ENCODE measurements at regions not wholly inside any gene's neighbourhood (a gene's known extent, or its start where the extent isn't known, plus 50 kb on each side); places are given as distances from the start of the nearest gene placed in this dataset.
A peak's percentile ranks its signal among the peaks of the same experiment; 100 is the strongest.

DNA sequence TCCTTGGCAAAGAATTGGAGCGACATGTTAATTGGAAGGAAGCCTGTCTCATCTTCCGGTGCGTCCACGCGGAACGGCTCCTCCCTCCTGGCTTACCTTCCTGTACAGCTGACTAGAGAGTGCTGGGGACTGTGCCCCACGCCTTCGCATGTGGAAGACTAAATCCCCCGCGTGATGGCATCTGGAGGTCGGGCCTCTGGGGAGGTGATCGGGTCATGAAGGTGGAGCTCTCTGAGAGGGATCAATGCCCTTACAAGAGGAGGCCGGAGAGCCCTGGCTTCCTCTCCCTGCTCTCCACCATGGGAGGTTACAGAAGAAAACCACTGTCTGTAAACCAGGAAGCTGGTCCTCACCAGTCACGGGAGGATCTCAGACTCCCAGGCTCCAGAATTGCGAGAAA, 104.1 kb upstream of the OTOS start:
- Mint-ChIP-seq H3K36me3 (peaks cover 2% of the 10 kb centered on the region), H3K27ac (no peak overlapping the region), H3K27me3 (peaks cover 30 to 31% of the 10 kb centered on the region in 2 donors), H3K9me3 (no peaks in the 10 kb centered on the region), H3K4me3 (no peak overlapping the region), H3K4me1 (no peaks in the 10 kb centered on the region)
- Histone ChIP-seq H3K9me3 (no peaks in the 10 kb centered on the region), H3K36me3 (ENCODE audit: control insufficient read depth in 2 of 2, extremely low read depth in 1 of 2, insufficient read depth in 1 of 2, low read length in 1 of 2) (no peaks in the 10 kb centered on the region), H3K4me3 (ENCODE audit: control insufficient read depth in 1 of 2, extremely low read depth in 1 of 2, low read length in 1 of 2) (no peak overlapping the region), H3K27me3 (replicated peaks in 1 of 2; ENCODE audit: control insufficient read depth in 2 of 2, extremely low read depth in 1 of 2, insufficient read depth in 2 of 2, low read length in 1 of 2) (peaks cover 0 to 45% of the 10 kb centered on the region in 2 experiments), H3K4me1 (ENCODE audit: control insufficient read depth in 1 of 2, extremely low read depth in 1 of 2, insufficient read depth in 2 of 2, low read length in 2 of 2) (no peaks in the 10 kb centered on the region), H3K27ac (ENCODE audit: low read length) (no peak overlapping the region)
- ChIA-PET CTCF (no interaction called here), POLR2A (no interaction called here)
- ATAC-seq (replicated peaks in 1 of 4): no peak
- WGBS (ENCODE audit: insufficient coverage): 82% methylated on average over 13 of the region's 15 CpGs
- DNase-seq: no peak

DNA sequence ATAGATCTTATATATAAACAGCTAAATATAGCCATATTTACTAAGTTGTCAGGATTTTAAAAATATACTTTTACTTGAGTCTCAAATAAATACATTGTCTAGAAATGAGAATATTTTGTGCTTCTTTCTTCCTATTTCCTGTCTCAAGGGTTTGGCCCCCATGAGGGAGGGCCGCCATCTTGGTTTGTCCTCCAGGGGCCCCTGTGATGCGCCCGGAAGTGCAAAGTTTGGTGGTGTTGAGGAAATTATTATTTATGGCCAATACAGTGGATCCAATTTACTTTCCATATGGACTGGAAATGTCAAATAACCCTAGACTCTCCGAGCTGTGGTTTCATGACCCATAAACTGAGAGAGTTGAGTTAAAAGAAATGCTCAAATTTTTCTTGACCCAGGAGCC, 104.7 kb upstream of the OTOS start:
- H3K4me3 Mint-ChIP-seq: no peak overlapping the region
- Histone ChIP-seq H3K9me3 (no peaks in the 10 kb centered on the region), H3K27me3 (replicated peaks in 1 of 2; ENCODE audit: control insufficient read depth in 2 of 2, extremely low read depth in 1 of 2, insufficient read depth in 2 of 2, low read length in 1 of 2) (peaks cover 0 to 50% of the 10 kb centered on the region in 2 experiments), H3K27ac (ENCODE audit: low read length) (no peak overlapping the region), H3K36me3 (ENCODE audit: control insufficient read depth in 2 of 2, extremely low read depth in 1 of 2, insufficient read depth in 1 of 2, low read length in 1 of 2) (no peaks in the 10 kb centered on the region), H3K4me1 (ENCODE audit: control insufficient read depth in 1 of 2, extremely low read depth in 1 of 2, insufficient read depth in 2 of 2, low read length in 2 of 2) (no peaks in the 10 kb centered on the region), H3K4me3 (ENCODE audit: control insufficient read depth in 1 of 2, extremely low read depth in 1 of 2, low read length in 1 of 2) (no peak overlapping the region)
- DNase-seq (no peak), ATAC-seq (replicated peaks in 1 of 4) (no peak)
- no CpG with 5 or more reads among the region's 4 CpGs for WGBS (ENCODE audit: insufficient coverage)
- peaks cover 2% of the 10 kb centered on the region for H3K36me3 Mint-ChIP-seq
- ChIA-PET CTCF (no interaction called here), POLR2A (no interaction called here)
- H3K27ac Mint-ChIP-seq: no peak overlapping the region
- H3K9me3 Mint-ChIP-seq: no peaks in the 10 kb centered on the region
- H3K27me3 Mint-ChIP-seq: peaks cover 27 to 36% of the 10 kb centered on the region in 2 donors
- no peaks in the 10 kb centered on the region for H3K4me1 Mint-ChIP-seq

DNA sequence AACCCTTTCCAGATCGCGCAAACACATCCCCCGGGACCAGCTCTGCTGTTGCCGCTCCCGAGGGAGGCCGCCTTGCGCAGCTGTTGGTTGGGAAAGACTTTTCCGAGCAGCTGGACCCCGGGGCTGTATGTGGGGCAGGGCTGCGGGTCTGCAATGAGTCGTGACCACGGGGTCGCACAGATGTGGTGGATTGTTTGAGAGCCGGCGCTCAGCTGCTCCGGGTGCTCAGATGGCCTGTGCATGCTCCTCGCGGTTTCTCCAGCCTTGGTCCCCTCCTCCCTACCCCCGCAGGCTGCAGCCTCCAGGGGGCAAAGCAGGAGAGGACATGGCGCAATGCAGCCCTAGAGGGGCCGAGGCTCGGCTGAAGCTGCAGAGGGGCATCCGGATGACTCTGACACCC, 105.2 kb upstream of the OTOS start:
- DNase-seq (peak in 1 of 35 experiments; percentile 9), ATAC-seq (replicated peaks in 1 of 4) (no peak)
- H3K4me3 Mint-ChIP-seq: no peak overlapping the region
- POLR2A ChIA-PET: no interaction called here
- Histone ChIP-seq H3K9me3 (no peaks in the 10 kb centered on the region), H3K36me3 (ENCODE audit: control insufficient read depth in 2 of 2, extremely low read depth in 1 of 2, insufficient read depth in 1 of 2, low read length in 1 of 2) (no peaks in the 10 kb centered on the region), H3K27ac (ENCODE audit: low read length) (no peak overlapping the region), H3K4me3 (ENCODE audit: control insufficient read depth in 1 of 2, extremely low read depth in 1 of 2, low read length in 1 of 2) (no peak overlapping the region), H3K27me3 (replicated peaks in 1 of 2; ENCODE audit: control insufficient read depth in 2 of 2, extremely low read depth in 1 of 2, insufficient read depth in 2 of 2, low read length in 1 of 2) (peaks cover 0 to 54% of the 10 kb centered on the region in 2 experiments), H3K4me1 (ENCODE audit: control insufficient read depth in 1 of 2, extremely low read depth in 1 of 2, insufficient read depth in 2 of 2, low read length in 2 of 2) (no peaks in the 10 kb centered on the region)
- 93% methylated on average over 20 of the region's 23 CpGs for WGBS (ENCODE audit: insufficient coverage)
- H3K27ac Mint-ChIP-seq: no peak overlapping the region
- CTCF ChIA-PET: no interaction called here
- H3K36me3 Mint-ChIP-seq: peaks cover 2% of the 10 kb centered on the region
- H3K9me3 Mint-ChIP-seq: no peaks in the 10 kb centered on the region
- H3K4me1 Mint-ChIP-seq: no peaks in the 10 kb centered on the region
- peaks cover 27 to 36% of the 10 kb centered on the region in 2 donors for H3K27me3 Mint-ChIP-seq

DNA sequence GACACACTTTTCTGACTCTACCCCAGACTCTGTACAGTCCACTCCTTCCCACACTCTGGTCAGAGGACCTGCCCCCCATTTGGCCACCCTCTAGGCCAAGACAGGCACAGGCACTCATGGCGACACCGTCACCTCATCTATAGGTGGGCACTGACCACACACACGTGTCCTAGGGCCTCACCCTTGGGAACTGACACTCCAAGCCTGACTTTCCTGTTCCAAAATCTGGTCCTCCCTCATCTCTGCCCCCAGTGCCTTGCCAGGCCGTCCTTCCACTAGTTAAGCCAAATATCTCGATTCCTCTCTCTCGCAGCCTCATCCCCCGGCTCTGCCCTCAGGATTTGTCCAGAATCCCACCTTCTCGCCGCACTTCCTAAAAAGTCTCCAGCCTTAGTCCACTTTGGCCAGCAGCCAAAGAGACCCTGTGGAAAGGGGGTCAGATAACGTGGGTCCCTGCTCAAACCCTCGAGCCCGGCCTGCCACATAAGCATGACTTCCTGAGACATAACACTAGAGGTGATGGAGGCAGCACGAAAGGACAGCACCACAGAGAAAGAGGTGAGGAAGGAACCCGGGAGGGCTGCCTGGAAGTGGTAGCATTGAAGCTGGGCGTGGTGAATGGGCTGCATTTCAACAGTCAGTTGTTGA, 105.8 kb upstream of the OTOS start:
- no peaks in the 10 kb centered on the region for H3K9me3 Mint-ChIP-seq
- ATAC-seq (replicated peaks in 1 of 4) (no peak), DNase-seq (no peak)
- Histone ChIP-seq H3K27me3 (replicated peaks in 1 of 2; ENCODE audit: control insufficient read depth in 2 of 2, extremely low read depth in 1 of 2, insufficient read depth in 2 of 2, low read length in 1 of 2) (peaks cover 0 to 59% of the 10 kb centered on the region in 2 experiments), H3K4me3 (ENCODE audit: control insufficient read depth in 1 of 2, extremely low read depth in 1 of 2, low read length in 1 of 2) (no peak overlapping the region), H3K9me3 (no peaks in the 10 kb centered on the region), H3K36me3 (ENCODE audit: control insufficient read depth in 2 of 2, extremely low read depth in 1 of 2, insufficient read depth in 1 of 2, low read length in 1 of 2) (no peaks in the 10 kb centered on the region), H3K4me1 (ENCODE audit: control insufficient read depth in 1 of 2, extremely low read depth in 1 of 2, insufficient read depth in 2 of 2, low read length in 2 of 2) (no peaks in the 10 kb centered on the region), H3K27ac (ENCODE audit: low read length) (no peak overlapping the region)
- no peaks in the 10 kb centered on the region for H3K4me1 Mint-ChIP-seq
- 87% methylated on average over 12 of the region's 15 CpGs for WGBS (ENCODE audit: insufficient coverage)
- peaks cover 2% of the 10 kb centered on the region for H3K36me3 Mint-ChIP-seq
- peaks cover 27 to 36% of the 10 kb centered on the region in 2 donors for H3K27me3 Mint-ChIP-seq
- POLR2A ChIA-PET: no interaction called here
- H3K4me3 Mint-ChIP-seq: no peak overlapping the region
- CTCF ChIA-PET: no interaction called here
- H3K27ac Mint-ChIP-seq: peak overlapping the region in 1 of 2 donors; percentile 52

DNA sequence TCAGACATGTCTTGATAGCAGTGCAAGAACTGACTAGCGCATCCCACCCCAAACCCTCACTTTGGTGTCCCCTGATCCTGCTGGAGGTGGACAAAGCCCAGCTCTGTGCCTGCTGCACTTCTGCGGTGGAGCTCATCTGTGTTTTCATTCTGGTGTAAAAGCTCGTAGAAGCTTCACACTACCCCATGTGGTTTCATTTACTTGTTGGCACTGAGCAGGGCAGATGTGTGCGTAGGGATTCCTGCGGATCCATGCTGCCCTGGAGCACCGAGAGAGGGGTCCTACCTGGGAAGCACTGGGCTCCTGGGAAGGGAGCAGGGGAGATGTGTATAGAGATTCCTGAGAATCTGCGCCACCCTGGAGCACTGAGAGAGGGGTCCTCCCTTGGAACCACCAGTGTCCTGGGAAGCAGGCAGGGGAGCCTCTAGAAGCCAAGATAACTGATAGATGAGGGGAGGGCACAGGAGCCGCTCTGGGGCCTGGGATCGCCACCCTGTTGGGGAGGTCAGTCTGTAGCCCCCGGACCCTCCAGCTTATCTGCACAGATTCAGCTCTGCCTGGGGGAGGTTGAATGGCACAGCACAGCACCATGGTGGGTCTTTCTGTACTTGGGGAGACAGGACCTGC, 106.9 kb upstream of the OTOS start:
- H3K27ac Mint-ChIP-seq: no peak overlapping the region
- no peak overlapping the region for H3K4me3 ChIP-seq (ENCODE audit: control insufficient read depth in 1 of 2, extremely low read depth in 1 of 2, low read length in 1 of 2)
- no peaks in the 10 kb centered on the region for H3K9me3 Mint-ChIP-seq
- no peaks in the 10 kb centered on the region for H3K9me3 ChIP-seq
- no peaks in the 10 kb centered on the region for H3K4me1 ChIP-seq (ENCODE audit: control insufficient read depth in 1 of 2, extremely low read depth in 1 of 2, insufficient read depth in 2 of 2, low read length in 2 of 2)
- WGBS (ENCODE audit: insufficient coverage): 94% methylated on average over 7 of the region's 10 CpGs
- DNase-seq (peak in 1 of 35 experiments; percentile 4), ATAC-seq (replicated peaks in 1 of 4) (no peak)
- no peaks in the 10 kb centered on the region for H3K36me3 ChIP-seq (ENCODE audit: control insufficient read depth in 2 of 2, extremely low read depth in 1 of 2, insufficient read depth in 1 of 2, low read length in 1 of 2)
- H3K4me3 Mint-ChIP-seq: no peak overlapping the region
- H3K27ac ChIP-seq (ENCODE audit: low read length): no peak overlapping the region
- H3K27me3 ChIP-seq (replicated peaks in 1 of 2; ENCODE audit: control insufficient read depth in 2 of 2, extremely low read depth in 1 of 2, insufficient read depth in 2 of 2, low read length in 1 of 2): peaks cover 0 to 66% of the 10 kb centered on the region in 2 experiments
- no peaks in the 10 kb centered on the region for H3K4me1 Mint-ChIP-seq
- H3K27me3 Mint-ChIP-seq: peaks cover 27 to 36% of the 10 kb centered on the region in 2 donors
- H3K36me3 Mint-ChIP-seq: peaks cover 2% of the 10 kb centered on the region
- CTCF ChIA-PET: no interaction called here
- POLR2A ChIA-PET: no interaction called here

DNA sequence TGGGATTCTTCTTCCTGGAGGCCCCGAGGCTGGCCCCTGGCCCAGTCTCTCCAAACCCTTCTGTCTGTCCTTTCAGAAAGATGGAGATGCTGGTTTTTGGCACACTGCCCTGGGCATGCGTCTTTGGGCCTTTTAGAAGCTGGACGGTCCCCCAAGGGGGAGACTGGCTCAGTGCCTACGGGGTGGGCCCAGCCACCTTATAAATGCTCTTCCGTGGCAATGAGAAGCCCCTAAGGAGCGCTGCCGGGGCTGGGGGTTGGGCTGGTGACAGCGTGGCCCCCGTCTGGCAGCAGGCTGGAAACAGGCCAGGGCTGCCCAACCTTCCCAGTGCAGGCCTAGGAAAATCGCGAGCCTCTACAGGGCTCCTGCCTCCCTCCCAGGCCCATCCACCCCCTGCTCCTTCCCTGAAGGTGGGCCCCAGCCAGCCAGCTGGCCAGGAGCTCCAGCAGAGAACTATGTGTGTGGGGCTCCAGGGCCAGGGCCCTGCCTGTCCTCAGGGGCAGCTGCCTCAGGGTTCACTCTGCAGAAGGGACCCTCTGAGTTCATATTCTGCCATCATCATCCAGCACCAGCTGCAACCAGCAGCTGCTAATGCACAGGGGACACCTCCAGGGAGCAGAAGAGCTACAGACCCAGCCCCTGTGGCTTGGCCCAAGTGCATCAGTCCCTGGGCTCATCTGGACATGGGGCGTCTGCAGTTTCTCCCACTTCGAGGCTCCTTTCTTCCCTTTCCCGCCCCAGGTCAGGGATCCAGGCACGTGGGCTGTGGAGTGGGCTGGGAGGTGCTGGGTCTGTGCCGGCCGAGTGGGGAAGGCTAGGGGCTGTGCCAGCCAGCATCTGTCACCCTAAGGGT, 107.6 kb upstream of the OTOS start:
- Histone ChIP-seq H3K36me3 (ENCODE audit: control insufficient read depth in 2 of 2, extremely low read depth in 1 of 2, insufficient read depth in 1 of 2, low read length in 1 of 2) (no peaks in the 10 kb centered on the region), H3K4me3 (ENCODE audit: control insufficient read depth in 1 of 2, extremely low read depth in 1 of 2, low read length in 1 of 2) (no peak overlapping the region), H3K27me3 (replicated peaks in 1 of 2; ENCODE audit: control insufficient read depth in 2 of 2, extremely low read depth in 1 of 2, insufficient read depth in 2 of 2, low read length in 1 of 2) (peaks cover 0 to 69% of the 10 kb centered on the region in 2 experiments), H3K9me3 (no peaks in the 10 kb centered on the region), H3K27ac (ENCODE audit: low read length) (no peak overlapping the region), H3K4me1 (ENCODE audit: control insufficient read depth in 1 of 2, extremely low read depth in 1 of 2, insufficient read depth in 2 of 2, low read length in 2 of 2) (no peaks in the 10 kb centered on the region)
- DNase-seq: peak in 1 of 35 experiments; percentile 10
- Mint-ChIP-seq H3K36me3 (peaks cover 2% of the 10 kb centered on the region), H3K4me3 (no peak overlapping the region), H3K27me3 (peaks cover 27 to 36% of the 10 kb centered on the region in 2 donors), H3K4me1 (no peaks in the 10 kb centered on the region), H3K9me3 (no peaks in the 10 kb centered on the region), H3K27ac (no peak overlapping the region)
- CTCF ChIA-PET: no interaction called here
- POLR2A ChIA-PET: no interaction called here
- 85% methylated on average over 11 of the region's 17 CpGs for WGBS (ENCODE audit: insufficient coverage)
- ATAC-seq (replicated peaks in 1 of 4): no peak
